ENCODE measurements at regions not wholly inside any gene's neighbourhood (a gene's known extent, or its start where the extent isn't known, plus 50 kb on each side); places are given as distances from the start of the nearest gene placed in this dataset.

- POLR2A ChIA-PET = no interaction called here
- Mint-ChIP-seq H3K27me3 (no peaks in the 10 kb centered on the region), H3K4me3 (no peak overlapping the region), H3K9me3 (no peaks in the 10 kb centered on the region), H3K4me1 (no peaks in the 10 kb centered on the region), H3K27ac (no peak overlapping the region), H3K36me3 (no peaks in the 10 kb centered on the region)
- DNase-seq (no peak), ATAC-seq (ENCODE audit: low read depth) (no peak)
These were observed 148.3 kb downstream of the ELAVL4 start for GRCh38 chr1:50257029-50257428.

Measured in activated naive CD8-positive, alpha-beta T cell treated with anti-CD3 and anti-CD28 coated beads, Interleukin-2, amount 10 ng/mL, durations not matched to agents 7 days and 5 days (primary cell).